Parathyroid adenoma (tissue), 2 donors: ENCODE measurements at regions not wholly inside any gene's neighbourhood (a gene's known extent, or its start where the extent isn't known, plus 50 kb on each side); places are given as distances from the start of the nearest gene placed in this dataset.
"Not testable (repeated sequence)": the region's sequence is repeated elsewhere in the genome, so short reads cannot be mapped to it uniquely, and the experiment has no call there.

Source experiments
- H2AFZ ChIP-seq: fragments of 300-600 bp; sonication (generic); one replicate; pipeline ENCODE4 v1.7.0; 2017; ENCODE audit warnings: antibody characterized with exemption, mild to moderate bottlenecking
- H3K27ac ChIP-seq: fragments of 300-600 bp; sonication (generic); one replicate; pipeline ENCODE4 v1.7.0; 2017
- H3K27me3 ChIP-seq: fragments of 300-600 bp; sonication (generic); one replicate; pipeline ENCODE4 v1.7.0; 2017; ENCODE audit warnings: low read length; ENCODE audit not compliant: control insufficient read depth, insufficient read depth
- H3K36me3 ChIP-seq: fragments of 300-600 bp; sonication (generic); one replicate; pipeline ENCODE4 v1.7.0; 2017; ENCODE audit warnings: low read length; ENCODE audit not compliant: control insufficient read depth, insufficient read depth
- H3K4me1 ChIP-seq: fragments of 300-600 bp; sonication (generic); one replicate; pipeline ENCODE4 v1.7.0; 2017; ENCODE audit warnings: control low read depth
- H3K4me2 ChIP-seq: fragments of 300-600 bp; sonication (generic); one replicate; pipeline ENCODE4 v1.7.0; 2017; ENCODE audit warnings: low read length
- H3K4me3 ChIP-seq: fragments of 300-600 bp; sonication (generic); one replicate; pipeline ENCODE4 v1.7.0; 2017; ENCODE audit warnings: low read depth, low read length
- H3K79me2 ChIP-seq: fragments of 300-600 bp; sonication (generic); one replicate; pipeline ENCODE4 v1.7.0; 2017; ENCODE audit warnings: control low read depth
- H3K9ac ChIP-seq: fragments of 300-600 bp; sonication (generic); one replicate; pipeline ENCODE4 v1.7.0; 2017; ENCODE audit warnings: mild to moderate bottlenecking
- H3K9me3 ChIP-seq: fragments of 300-600 bp; sonication (generic); one replicate; pipeline ENCODE4 v1.7.0; 2017; ENCODE audit warnings: low read length; ENCODE audit not compliant: control insufficient read depth
- TF ChIP-seq, protein P1 (sequence below): fragments of 300-600 bp; sonication (generic); IDR thresholded peaks from one replicate; pipeline ENCODE4 v1.7.0; 2017; ENCODE audit warnings: antibody characterized with exemption, mild to moderate bottlenecking
- donor health status: primary hyperparathyroidism.

DNA sequence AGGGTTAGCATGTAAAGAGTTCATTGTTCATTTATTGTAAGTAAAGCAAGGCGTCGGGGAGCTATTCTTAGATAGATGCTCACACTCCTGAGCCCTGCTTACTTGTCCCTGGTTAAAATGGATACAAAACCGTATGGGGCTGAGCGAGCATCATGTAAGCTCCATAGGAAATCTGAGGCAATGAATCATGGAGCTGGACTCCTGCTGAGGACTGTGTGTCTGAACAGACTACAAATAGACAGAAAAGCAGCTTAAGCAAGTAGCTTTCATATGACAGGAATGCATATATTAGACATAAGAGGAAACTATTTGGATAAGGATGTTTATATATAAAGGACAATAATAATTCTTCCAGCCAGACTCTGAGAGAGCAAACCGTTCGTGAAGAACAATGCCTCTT, 604.9 kb upstream of the PTBP2 start:
- Histone ChIP-seq H3K79me2 (no peaks in the 10 kb centered on the region), H3K27me3 (no peaks in the 10 kb centered on the region), H3K4me1 (no peaks in the 10 kb centered on the region), H2AFZ (no peak overlapping the region), H3K9ac (no peak overlapping the region), H3K4me2 (no peak overlapping the region), H3K36me3 (no peaks in the 10 kb centered on the region), H3K27ac (no peak overlapping the region), H3K9me3 (no peaks in the 10 kb centered on the region), H3K4me3 (no peak overlapping the region)
- TF ChIP-seq, protein P1, sequence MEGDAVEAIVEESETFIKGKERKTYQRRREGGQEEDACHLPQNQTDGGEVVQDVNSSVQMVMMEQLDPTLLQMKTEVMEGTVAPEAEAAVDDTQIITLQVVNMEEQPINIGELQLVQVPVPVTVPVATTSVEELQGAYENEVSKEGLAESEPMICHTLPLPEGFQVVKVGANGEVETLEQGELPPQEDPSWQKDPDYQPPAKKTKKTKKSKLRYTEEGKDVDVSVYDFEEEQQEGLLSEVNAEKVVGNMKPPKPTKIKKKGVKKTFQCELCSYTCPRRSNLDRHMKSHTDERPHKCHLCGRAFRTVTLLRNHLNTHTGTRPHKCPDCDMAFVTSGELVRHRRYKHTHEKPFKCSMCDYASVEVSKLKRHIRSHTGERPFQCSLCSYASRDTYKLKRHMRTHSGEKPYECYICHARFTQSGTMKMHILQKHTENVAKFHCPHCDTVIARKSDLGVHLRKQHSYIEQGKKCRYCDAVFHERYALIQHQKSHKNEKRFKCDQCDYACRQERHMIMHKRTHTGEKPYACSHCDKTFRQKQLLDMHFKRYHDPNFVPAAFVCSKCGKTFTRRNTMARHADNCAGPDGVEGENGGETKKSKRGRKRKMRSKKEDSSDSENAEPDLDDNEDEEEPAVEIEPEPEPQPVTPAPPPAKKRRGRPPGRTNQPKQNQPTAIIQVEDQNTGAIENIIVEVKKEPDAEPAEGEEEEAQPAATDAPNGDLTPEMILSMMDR, result no peak

DNA sequence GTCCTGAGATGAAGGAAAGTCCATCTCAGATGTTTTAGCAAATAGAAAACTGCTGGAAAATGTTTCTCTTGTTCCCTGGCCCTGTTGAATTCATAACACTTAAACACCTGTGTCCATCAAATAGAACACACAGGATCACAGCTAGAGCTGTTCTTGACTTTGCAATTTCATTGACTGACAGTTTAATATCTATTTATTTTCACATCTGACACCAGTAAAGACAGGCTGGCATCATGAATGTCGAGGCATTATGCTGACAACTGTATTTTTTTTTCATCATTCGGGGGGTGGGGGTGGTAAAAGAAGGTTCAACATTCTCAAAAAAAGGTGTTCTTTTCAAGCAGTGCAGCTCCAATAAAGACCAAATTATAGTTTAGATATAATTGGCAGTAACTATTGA, 591.2 kb upstream of the PTBP2 start:
- Histone ChIP-seq H3K4me2 (no peak overlapping the region), H3K9me3 (no peaks in the 10 kb centered on the region), H3K27me3 (no peaks in the 10 kb centered on the region), H2AFZ (no peak overlapping the region), H3K9ac (no peak overlapping the region), H3K79me2 (no peaks in the 10 kb centered on the region), H3K36me3 (no peaks in the 10 kb centered on the region), H3K27ac (no peak overlapping the region), H3K4me1 (no peaks in the 10 kb centered on the region), H3K4me3 (no peak overlapping the region)
- TF ChIP-seq, protein P1, result no peak

DNA sequence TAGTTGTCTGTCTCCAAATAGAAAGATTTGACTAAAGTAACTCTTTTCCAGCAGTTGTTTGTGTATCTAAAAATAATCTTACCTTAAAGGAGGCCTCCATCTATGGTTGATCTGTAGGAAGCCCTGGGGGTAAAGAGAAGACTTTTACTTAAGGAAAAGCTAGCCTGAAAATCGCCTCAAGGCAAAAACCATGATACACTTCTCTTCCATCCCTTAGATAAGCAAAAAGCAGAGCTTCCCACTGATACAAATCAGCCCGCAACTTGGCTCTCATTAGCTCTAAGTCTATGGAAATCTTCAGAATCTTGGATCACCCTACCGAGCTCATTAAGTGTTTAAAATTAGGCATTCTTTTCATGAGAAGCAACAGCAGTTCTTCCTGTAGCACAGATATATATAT, 576.9 kb upstream of the PTBP2 start:
- Histone ChIP-seq H2AFZ (no peak overlapping the region), H3K4me3 (no peak overlapping the region), H3K27me3 (no peaks in the 10 kb centered on the region), H3K36me3 (no peaks in the 10 kb centered on the region), H3K4me1 (no peaks in the 10 kb centered on the region), H3K4me2 (no peak overlapping the region), H3K79me2 (no peaks in the 10 kb centered on the region), H3K9ac (no peak overlapping the region), H3K9me3 (no peaks in the 10 kb centered on the region), H3K27ac (no peak overlapping the region)
- TF ChIP-seq, protein P1, result no peak

DNA sequence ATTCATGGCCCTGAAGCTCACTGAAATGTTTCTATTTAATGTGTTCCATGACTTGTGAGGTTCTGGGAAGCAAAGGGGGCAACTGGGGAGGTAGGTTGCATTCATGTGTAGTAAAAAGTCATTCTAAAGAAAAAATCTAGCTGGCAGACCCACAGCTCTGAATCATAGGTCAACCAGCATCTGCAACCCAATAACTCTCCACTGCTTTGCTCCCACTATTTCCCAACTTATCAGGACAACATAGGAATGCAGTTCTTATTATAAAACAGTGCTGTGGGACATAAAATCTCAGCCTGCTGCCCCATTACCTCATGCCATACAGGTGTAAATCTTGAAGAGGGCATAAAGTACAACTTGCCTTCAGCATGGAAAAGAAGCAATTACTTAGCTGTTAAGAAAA, 576.1 kb upstream of the PTBP2 start:
- no peaks in the 10 kb centered on the region for H3K36me3 ChIP-seq
- H2AFZ ChIP-seq, result no peak overlapping the region
- TF ChIP-seq, protein P1, result no peak
- H3K27ac ChIP-seq, result no peak overlapping the region
- no peak overlapping the region for H3K9ac ChIP-seq
- no peaks in the 10 kb centered on the region for H3K79me2 ChIP-seq
- H3K4me1 ChIP-seq, result no peaks in the 10 kb centered on the region
- H3K9me3 ChIP-seq, result no peaks in the 10 kb centered on the region
- no peak overlapping the region for H3K4me2 ChIP-seq
- H3K4me3 ChIP-seq, result no peak overlapping the region
- no peaks in the 10 kb centered on the region for H3K27me3 ChIP-seq

DNA sequence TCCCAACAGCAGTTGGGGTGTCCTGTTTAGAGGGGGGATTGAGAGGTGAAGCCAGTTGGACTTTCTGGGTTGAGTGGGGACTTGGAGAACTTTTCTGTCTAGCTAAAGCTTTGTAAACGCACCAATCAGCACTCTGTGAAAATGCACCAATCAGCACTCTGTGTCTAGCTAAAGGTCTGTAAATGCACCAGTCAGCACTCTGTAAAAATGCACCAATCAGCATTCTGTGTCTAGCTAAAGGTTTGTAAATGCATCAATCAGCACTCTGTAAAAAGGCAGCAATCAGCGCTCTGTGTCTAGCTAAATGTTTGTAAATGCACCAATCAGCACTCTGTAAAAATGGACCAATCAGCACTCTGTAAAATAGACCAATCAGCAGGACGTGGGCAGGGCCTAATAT, 568.6 kb upstream of the PTBP2 start:
- not testable (repeated sequence) for H3K9ac ChIP-seq, H3K27me3 ChIP-seq, H3K27ac ChIP-seq, H3K36me3 ChIP-seq, H2AFZ ChIP-seq, H3K4me3 ChIP-seq, H3K4me1 ChIP-seq, H3K9me3 ChIP-seq, H3K4me2 ChIP-seq, H3K79me2 ChIP-seq
